HG03354 (cell line): ENCODE measurements at regions not wholly inside any gene's neighbourhood (a gene's known extent, or its start where the extent isn't known, plus 50 kb on each side); places are given as distances from the start of the nearest gene placed in this dataset.
"Not testable (repeated sequence)": the region's sequence is repeated elsewhere in the genome, so short reads cannot be mapped to it uniquely, and the experiment has no call there.

ENCODE experiments used
- ATAC-seq: cut with Tn5 transposase; IDR thresholded peaks from one replicate; pipeline ENCODE4 v1.9.1; 2021; ENCODE audit warnings: mild to moderate bottlenecking; ENCODE audit not compliant: unreplicated experiment, poor library complexity, severe bottlenecking

DNA sequence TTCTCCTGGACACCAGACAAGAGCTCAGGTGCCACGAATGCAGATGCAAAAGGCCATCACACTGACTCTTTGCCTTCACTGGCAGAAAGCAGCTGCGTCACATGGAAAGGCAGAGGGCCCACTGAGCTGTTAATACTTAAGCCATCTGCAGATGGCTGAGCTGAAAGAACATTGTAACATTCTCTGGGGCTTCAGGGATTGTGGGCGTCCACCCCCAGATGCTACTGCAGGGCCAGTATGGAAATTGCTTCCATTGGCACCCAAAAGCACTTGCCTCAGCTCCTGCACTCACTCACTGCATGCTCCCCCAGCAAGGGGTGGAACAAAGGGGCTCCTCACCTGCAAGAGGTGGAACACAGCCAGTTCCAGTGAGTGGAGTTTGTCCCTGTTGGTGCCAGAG, 1264.6 kb downstream of the REEP3 start:
- no peak for ATAC-seq

DNA sequence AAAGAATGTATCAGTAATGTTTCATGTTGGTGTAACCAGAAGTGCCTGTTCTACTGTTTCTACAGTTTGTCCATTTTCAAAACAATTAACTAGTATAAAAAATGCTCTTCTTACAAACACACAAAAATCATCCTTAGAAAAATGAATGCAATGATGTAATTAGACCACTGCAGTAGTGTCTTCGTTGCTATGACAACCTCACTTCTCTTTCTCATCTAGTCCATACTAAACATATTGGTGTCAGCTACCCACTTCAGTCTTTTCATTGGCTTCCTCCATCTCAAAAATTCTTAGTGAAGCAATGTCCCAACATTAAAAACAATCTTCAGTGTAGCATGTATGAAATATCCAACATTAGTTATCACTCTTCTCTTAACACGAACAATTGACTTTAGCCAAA, 1265.8 kb downstream of the REEP3 start:
- no peak for ATAC-seq

DNA sequence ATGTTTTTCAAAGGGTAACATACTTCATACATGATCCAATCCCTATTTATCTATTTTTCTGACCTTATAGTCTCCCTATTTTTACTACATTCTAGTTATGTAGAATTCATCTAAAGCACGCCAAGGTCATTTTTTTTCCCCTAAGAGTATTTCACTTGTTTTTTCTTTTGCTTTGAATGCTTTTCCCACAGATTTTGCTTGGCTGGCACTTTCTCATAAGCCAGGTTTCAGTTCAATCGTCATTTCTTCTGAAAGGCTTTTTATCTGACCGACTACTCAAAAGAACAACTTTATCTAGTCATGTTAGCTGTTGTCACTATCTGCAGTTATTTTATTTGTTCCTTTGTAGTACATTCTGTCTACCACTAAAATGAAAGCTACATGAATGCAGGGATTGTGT, 1274.6 kb downstream of the REEP3 start:
- ATAC-seq, result no peak

DNA sequence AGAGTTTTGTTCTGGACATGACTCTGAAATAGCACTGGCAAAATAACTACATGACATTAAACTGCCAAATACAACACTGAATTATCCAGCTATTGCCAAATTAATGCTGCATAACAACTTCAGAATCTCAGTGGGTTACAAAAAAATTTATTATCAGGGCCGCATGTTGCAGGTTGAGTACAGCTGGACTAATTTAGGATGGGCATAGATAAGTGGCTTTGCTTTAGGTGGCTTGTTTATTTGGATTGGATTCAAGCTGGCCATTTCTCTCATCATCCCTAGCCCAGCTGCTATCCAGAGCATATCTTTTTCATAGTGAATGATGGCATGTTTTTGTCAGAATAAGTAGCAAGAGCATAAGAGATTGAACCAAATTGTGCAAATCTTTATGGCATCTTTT, 1277.1 kb downstream of the REEP3 start:
- ATAC-seq, result no peak

DNA sequence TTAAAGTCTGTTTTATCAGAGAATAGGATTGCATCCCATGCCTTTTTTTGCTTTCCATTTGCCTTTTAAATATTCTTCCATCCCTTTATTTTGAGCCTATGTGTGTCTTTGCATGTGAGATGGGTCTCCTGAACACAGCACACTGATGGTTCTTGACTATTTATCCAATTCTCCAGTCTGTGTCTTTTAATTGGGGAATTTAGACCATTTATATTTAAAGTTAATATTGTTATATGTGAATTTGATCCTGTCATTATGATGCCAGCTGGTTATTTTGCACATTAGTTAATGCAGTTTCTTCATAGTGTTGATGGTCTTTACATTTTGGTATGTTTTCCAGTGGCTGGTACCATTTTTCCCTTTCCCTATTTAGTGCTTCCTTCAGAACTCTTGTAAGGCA, 1287.0 kb downstream of the REEP3 start:
- not testable (repeated sequence) for ATAC-seq

DNA sequence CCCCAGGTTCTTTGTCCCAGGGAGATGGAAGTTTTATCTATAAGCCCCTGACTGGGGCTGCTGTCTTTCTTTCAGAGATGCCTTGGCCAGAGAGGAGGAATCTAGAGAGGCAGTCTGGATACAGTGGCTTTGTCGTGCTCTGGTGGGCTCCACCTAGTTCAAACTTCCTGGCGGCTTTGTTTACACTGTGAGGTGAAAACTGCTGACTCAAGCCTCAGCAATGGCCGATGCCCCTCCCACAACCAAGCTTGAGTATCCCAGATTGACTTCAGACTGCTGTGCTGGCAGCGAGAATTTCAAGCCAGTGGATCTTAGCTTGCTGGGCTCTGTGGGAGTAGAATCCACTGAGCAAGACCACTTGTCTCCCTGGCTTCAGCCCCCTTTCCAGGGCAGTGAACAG, 1288.8 kb downstream of the REEP3 start:
- not testable (repeated sequence) for ATAC-seq

DNA sequence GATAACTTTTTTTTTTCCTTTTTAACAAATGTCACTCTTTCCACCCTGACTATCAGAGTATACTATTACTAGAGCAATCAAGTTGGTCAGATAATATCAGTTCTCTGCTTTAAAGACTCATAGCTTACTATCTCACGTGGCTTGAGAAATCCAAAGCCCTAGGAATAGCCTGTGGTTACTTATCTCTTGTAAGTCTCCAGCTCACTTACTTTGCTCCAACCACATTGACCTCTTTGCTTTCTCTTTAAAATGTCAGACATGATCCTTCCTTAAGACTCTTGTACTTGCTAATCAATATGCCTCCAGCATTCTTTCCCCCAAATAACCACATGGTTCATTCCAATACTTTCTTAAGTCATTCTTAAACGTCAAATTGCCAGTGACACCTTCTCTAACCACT, 1292.2 kb downstream of the REEP3 start:
- ATAC-seq, result no peak

DNA sequence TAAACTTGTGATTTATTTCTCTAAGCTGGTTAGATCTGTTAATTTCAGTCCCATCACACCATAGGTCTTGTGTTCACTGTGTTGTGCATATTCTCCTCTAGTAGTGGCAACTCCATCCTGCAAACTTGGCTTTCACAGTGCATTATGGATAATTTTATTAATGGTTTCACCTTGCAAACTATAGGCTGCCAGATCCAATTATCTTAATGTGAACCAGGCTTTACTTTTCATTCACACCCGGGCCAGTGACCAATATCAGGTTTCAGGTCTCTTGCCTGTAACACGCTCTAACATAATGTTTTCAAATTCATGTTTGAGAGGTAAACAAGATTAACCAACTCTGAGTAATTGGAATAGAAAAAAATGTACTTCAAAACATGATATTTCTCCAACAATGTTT, 1293.0 kb downstream of the REEP3 start:
- ATAC-seq, result no peak

DNA sequence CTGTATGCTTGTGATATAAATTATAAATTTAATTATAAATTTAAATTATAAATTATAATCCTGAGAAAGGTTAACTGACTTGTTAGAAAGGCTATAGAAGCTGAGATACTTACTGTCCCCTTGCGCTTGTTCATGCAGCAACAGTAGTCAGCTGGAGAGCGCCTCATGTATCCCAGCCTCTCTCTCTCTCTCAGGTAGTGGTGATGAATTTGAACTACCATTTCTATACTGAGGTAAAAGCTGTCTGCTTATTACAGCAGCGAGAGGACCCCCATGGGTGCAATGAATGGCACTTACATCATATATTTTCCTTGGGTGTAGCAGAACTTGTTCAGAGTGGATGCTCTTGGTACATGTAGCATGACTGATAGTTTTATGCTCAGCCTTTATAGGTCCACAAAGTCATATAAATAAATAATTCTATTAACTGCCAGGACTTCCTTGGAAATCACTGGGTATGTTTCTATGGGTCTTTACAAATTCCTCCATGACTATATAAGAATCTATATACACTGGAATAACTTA, 1308.7 kb downstream of the REEP3 start:
- ATAC-seq, result no peak

DNA sequence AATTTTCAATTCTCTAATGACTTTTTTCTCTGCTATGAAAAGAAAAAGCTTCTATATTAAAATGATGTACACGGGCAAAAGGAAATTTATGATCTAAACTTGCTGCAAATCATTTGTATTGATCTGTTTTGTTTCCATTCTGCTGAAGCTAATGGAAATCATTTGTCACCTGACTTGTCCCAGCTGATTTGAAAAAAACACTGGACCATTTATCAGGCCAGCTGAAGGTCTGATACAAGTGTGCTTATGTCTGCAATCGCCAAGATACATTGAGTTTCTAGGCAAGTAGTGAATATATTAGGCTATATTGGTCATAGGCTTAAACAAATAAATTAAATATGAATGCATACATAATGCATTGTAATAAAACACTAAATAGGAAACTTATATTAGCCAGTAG, 1309.7 kb downstream of the REEP3 start:
- no peak for ATAC-seq

DNA sequence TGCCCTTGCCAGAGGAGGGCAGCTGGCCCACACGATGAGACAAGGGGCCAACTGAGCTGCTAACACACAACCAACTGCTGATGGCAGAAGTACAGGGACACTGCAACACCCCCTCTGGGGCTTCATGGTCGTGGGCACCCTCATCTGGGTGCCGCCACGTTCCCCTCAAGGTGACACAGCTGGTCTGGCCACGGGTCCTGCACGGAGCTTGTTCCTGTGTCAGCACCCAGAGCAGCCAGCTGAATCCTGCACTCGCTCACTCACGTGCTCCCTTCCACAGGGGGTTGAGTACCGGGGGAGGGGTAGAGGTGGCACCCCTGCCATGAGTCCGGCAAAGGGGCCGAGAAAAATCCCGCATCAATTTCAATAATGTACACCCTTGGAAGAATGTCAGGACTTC, 1319.1 kb downstream of the REEP3 start:
- no peak for ATAC-seq

DNA sequence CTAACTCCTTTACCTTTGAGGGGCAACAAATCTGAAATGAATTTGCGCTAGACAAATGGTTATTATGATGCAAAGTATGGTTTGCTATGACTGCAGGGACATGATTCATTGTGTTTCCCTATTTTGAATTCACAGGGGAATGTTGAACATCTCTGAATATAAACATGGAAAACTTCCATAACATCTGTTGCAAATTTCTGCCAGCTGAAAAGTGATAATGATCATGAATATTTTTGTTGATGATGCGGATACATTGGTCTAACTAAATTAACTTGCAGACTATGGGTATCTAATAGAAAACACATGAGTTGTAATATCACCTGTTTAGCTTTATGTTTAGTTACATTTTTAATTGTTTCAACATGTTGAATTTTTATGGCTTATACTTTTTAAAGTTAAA, 1325.5 kb downstream of the REEP3 start:
- ATAC-seq, result no peak

DNA sequence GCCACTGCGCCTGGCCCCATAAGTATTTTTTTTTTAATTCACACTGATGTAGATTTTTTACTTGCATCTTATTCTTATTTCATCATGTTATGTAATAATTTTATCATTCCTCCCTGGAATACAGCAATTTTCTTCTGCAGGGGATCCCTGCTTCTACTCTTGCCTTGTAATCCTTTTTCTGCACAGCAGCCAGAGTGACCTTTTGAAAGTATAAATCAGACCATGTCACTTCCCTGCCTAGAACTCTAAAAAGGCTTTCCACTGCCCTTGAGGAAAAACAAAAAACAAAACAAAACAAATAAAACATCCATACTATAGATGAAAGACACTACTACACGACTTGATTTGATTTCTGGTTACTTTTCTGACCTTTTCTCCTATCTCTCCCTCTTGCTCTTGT, 1334.7 kb downstream of the REEP3 start:
- ATAC-seq, result no peak

DNA sequence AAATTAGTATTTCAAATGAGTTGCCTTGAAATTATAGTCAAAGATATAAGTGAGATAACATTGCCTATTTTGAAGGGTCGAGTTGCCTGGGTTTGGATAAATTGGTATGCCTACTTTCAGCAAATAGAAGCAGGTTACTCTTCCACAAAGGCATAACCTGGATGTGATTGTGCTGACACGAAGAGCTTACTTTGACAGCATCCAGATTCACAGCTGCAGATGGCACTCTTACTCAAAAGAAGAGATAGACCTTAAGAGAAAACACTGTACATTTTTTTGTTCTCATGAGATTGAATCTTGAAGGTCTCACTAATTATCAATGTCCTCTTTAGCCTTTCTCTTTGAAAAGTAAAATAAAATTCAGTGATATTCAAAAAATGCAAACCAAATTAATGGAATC, 1338.7 kb downstream of the REEP3 start:
- ATAC-seq, result no peak

DNA sequence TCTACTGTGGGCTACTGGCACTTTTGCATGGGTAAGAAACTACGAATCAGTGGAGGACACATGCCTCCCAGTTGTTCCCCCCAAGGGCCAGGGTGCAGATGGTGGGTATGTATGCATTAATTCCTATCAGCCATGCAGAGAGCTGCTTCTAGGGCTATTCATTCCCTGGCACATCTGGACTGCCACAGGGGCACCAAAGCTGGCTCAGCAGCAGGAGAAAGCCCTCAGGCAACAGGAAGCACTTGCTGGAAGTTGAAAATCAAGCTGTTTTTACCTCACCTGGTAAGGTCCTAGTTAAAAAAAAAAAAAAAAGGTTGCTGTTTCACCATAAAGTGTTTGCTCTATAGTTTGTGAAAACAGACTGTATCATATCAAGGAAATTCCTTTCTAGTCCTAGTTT, 1342.6 kb downstream of the REEP3 start:
- no peak for ATAC-seq

DNA sequence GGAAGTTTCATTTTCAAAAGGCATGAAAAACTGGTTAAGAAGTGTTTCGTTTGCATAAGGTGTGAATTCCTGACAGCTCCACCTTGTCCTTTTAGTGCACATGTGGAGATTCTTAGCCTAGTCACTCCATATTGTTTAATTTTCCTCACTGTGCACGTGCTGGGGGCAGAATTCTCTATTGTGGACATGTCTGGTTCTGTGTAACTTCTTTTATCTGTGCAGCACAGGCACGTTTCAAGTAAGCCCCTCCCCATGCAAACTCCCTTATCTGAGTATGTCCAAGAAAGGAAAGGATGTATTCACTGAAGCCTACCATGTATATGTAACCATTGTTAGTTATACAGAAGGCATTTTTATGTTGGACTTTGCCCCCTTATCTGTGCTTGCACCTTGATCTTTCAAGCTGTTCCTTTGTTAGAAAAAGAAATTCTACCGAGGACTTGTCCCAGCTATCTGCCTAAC, 1346.3 kb downstream of the REEP3 start:
- no peak for ATAC-seq

DNA sequence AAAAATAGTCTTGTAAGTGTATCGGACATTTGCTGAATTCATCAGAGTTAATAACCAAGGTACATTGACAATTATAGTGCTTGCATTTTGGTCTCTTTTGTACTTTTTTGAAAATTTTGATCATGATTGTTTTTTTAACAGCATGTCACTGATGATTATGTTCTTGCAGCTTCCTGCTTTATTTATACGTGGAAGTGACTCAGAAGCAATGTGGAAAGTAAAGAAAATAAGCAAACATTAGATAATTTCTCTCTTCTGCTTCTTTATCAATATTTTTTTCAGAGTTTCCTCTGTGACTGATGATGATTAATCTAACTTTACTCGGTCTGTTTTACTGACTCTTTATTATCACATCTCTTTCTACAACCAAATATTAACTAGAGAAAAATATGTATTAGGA, 1351.9 kb downstream of the REEP3 start:
- ATAC-seq, result no peak

DNA sequence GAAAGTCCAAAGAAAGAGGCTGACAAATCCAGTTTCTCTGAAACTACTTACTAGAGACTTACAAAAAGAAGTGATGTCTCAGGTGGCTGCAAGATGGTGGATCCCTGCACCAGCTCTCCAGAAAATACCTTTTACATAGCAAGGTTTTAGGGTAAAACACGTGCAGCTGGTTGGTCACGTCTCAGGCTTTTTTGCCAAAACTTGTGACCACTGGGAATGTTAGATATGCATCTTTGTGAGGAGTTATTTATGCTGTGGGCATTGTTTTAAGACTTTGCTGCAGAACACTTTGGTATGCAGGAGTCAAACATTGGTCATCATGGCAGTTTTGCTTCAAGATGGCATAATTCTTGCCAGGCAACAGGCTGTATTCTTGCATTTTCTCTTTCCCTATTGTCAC, 1352.8 kb downstream of the REEP3 start:
- ATAC-seq, result no peak

DNA sequence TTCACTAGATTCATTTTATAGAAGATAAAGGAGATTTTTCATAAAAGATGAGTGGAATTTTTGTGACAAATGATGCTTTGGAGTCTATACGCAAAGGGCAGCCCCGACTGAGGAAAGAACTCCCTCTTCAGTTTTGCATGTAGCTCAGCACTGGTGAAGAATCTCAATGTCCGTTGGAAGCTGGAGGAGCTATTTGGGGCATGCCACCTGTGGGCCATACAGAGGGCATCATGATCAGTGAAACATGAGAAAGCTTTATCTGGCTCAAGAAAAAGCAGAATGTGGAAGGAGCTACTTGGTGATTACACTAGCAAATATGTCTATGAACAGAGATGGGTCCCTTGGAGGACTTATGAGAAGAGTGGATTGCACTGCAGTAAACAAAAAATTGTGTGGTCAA, 1359.3 kb downstream of the REEP3 start:
- ATAC-seq, result no peak

DNA sequence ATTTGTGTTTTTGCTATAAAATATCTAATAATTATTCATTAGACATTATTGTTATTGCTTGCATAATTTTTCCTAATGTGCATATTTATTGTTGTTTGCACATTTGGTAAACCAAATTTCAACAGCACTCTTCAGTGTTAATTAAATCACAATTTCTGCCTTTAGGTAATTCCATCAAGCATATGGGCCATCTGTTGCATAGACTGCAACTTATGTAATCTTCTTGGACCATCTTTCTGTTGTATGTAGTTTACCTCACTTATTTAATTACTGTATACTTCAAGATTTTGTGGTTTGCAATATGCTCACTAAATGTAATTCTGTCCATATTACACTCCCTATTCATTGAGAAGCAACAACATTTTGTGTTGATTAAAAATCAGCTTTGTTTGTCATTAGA, 1360.1 kb downstream of the REEP3 start:
- ATAC-seq, result no peak

DNA sequence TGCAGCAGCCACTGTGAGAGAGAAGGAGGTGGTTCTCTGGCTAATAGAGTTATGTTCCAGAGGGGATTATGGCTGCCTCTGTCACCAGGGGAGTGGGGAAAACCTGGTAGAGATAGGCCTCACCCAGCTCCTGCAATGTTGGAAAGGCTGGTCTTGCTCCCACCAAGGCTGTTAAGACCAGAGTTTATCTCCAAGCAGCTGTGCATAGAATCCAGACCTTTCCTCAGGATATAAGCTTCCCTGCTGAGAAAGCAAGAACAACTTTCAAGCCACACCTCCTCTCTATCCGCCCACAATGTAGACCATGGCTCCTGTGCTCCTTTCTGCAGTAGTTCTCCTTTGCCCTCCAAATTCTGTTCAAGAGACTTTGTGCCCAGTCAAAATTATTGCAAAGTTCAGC, 1375.4 kb downstream of the REEP3 start:
- ATAC-seq, result no peak

DNA sequence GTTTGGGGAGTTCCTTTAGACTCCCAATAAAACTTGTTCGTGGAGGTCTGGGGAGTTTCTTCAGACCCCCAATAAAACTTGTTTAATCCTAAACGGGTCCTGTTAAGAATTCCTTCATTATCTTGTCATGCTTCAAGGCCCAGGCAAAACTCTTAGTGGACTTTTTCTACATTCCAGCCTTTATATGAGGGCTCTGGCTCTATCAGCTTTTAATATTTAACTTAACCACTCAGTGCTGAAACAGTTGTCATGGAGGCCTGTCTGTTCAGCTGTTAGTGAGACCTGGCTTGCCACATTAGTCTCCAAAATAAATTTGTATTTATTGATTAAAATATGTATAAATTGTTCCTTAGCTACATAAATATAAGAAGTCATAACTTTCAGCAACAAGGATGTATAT, 1385.1 kb downstream of the REEP3 start:
- not testable (repeated sequence) for ATAC-seq
